ENCODE measurements at regions not wholly inside any gene's neighbourhood (a gene's known extent, or its start where the extent isn't known, plus 50 kb on each side); places are given as distances from the start of the nearest gene placed in this dataset.

GRCh38 chr3:177517906-177518305, 320.6 kb upstream of the TBL1XR1 start:
- H3K27ac ChIP-seq (ENCODE audit: insufficient read depth, low read depth, low read length), result no peak overlapping the region
- no peak overlapping the region for H3K9ac ChIP-seq (replicated peaks; ENCODE audit: extremely low read depth, insufficient read depth, low read length)
- peaks cover 13% of the 10 kb centered on the region for H3K4me1 ChIP-seq (ENCODE audit: control insufficient read depth, extremely low read depth, insufficient read depth, low read length)
- FAIRE-seq (no peak), DNase-seq (ENCODE audit: low read depth, low spot score) (no peak)
- dilution Hi-C loops (cut with MboI; ENCODE audit: extremely low pct_ligation_motif_present, low sequenced_read_pairs), result no loop called here
- H3K9me1 ChIP-seq (replicated peaks; ENCODE audit: control insufficient read depth, extremely low read depth, insufficient read depth, low read length), result no peaks in the 10 kb centered on the region
- H3K79me2 ChIP-seq (ENCODE audit: control insufficient read depth, insufficient read depth, low read length), result no peaks in the 10 kb centered on the region
- H3K27me3 ChIP-seq (ENCODE audit: control insufficient read depth in 2 of 2, insufficient read depth in 2 of 2, low read length in 2 of 2), result no peaks in the 10 kb centered on the region
- POLR2A ChIA-PET, result no interaction called here
- CTCF ChIA-PET, result no interaction called here
- no peaks in the 10 kb centered on the region for H3K36me3 ChIP-seq (ENCODE audit: control insufficient read depth in 2 of 2, extremely low read depth in 1 of 2, insufficient read depth in 2 of 2, low read length in 2 of 2)
- H3K4me3 ChIP-seq (replicated peaks in 1 of 3; ENCODE audit: insufficient read depth in 1 of 3, low read depth in 1 of 3, low read length in 3 of 3), result no peak overlapping the region
- H2AFZ ChIP-seq (ENCODE audit: low read depth, low read length), result no peak overlapping the region
- no peaks in the 10 kb centered on the region for H4K20me1 ChIP-seq (replicated peaks; ENCODE audit: control insufficient read depth, extremely low read depth, insufficient read depth, low read length)
- TF ChIP-seq FOS (IDR thresholded peaks at IDR 0.05; ENCODE audit: borderline replicate concordance, insufficient read depth, low read length) (no peak), EZH2 (IDR thresholded peaks at IDR 0.05; ENCODE audit: borderline replicate concordance, low read depth, low read length, severe bottlenecking) (no peak), MAX (IDR thresholded peaks at IDR 0.05; ENCODE audit: insufficient read depth, insufficient read length) (no peak), POLR2AphosphoS5 (IDR thresholded peaks at IDR 0.05; ENCODE audit: insufficient read depth, low read depth, low read length) (no peak), GATA2 (IDR thresholded peaks at IDR 0.05; ENCODE audit: insufficient read depth, insufficient read length, low read depth, low read length) (no peak), CTCF (IDR thresholded peaks at IDR 0.05; ENCODE audit: extremely low read depth in 1 of 2, insufficient read depth in 1 of 2, low read depth in 1 of 2, low read length in 2 of 2) (no peak)
- no peak overlapping the region for H3K4me2 ChIP-seq (ENCODE audit: insufficient read depth, low read length)
- no peaks in the 10 kb centered on the region for H3K9me3 ChIP-seq (replicated peaks; ENCODE audit: control insufficient read depth, insufficient read depth, low read length)
- BruUV-seq (replicated peaks), result no TSS peak
- intact Hi-C loops (cut with micrococcal nuclease), result no loop called here

- H3K27ac ChIP-seq (ENCODE audit: insufficient read depth, low read depth, low read length), result no peak overlapping the region
- dilution Hi-C loops (cut with MboI; ENCODE audit: extremely low pct_ligation_motif_present, low sequenced_read_pairs), result no loop called here
- DNase-seq (ENCODE audit: low read depth, low spot score) (no peak), FAIRE-seq (no peak)
- H3K27me3 ChIP-seq (ENCODE audit: control insufficient read depth in 2 of 2, insufficient read depth in 2 of 2, low read length in 2 of 2), result no peaks in the 10 kb centered on the region
- no peak overlapping the region for H3K9ac ChIP-seq (replicated peaks; ENCODE audit: extremely low read depth, insufficient read depth, low read length)
- no peaks in the 10 kb centered on the region for H4K20me1 ChIP-seq (replicated peaks; ENCODE audit: control insufficient read depth, extremely low read depth, insufficient read depth, low read length)
- H3K4me2 ChIP-seq (ENCODE audit: insufficient read depth, low read length), result no peak overlapping the region
- ChIA-PET POLR2A (no interaction called here), CTCF (no interaction called here)
- TF ChIP-seq JUN (IDR thresholded peaks at IDR 0.05; ENCODE audit: borderline replicate concordance, insufficient read depth, insufficient read length, low read depth) (no peak), POLR2A (IDR thresholded peaks at IDR 0.05; ENCODE audit: low read depth, low read length) (no peak), GATA2 (IDR thresholded peaks at IDR 0.05; ENCODE audit: insufficient read depth, insufficient read length, low read depth, low read length) (no peak), MAX (IDR thresholded peaks at IDR 0.05; ENCODE audit: insufficient read depth, insufficient read length) (no peak), EZH2 (IDR thresholded peaks at IDR 0.05; ENCODE audit: borderline replicate concordance, low read depth, low read length, severe bottlenecking) (no peak), FOS (IDR thresholded peaks at IDR 0.05; ENCODE audit: borderline replicate concordance, insufficient read depth, low read length) (no peak), POLR2AphosphoS5 (IDR thresholded peaks at IDR 0.05; ENCODE audit: insufficient read depth, low read depth, low read length) (no peak)
- H3K79me2 ChIP-seq (ENCODE audit: control insufficient read depth, insufficient read depth, low read length), result no peaks in the 10 kb centered on the region
- peaks cover 13% of the 10 kb centered on the region for H3K4me1 ChIP-seq (ENCODE audit: control insufficient read depth, extremely low read depth, insufficient read depth, low read length)
- intact Hi-C loops (cut with micrococcal nuclease), result no loop called here
- H2AFZ ChIP-seq (ENCODE audit: low read depth, low read length), result no peak overlapping the region
- H3K9me1 ChIP-seq (replicated peaks; ENCODE audit: control insufficient read depth, extremely low read depth, insufficient read depth, low read length), result no peaks in the 10 kb centered on the region
- no peaks in the 10 kb centered on the region for H3K9me3 ChIP-seq (replicated peaks; ENCODE audit: control insufficient read depth, insufficient read depth, low read length)
- no peak overlapping the region for H3K4me3 ChIP-seq (replicated peaks in 1 of 3; ENCODE audit: insufficient read depth in 1 of 3, low read depth in 1 of 3, low read length in 3 of 3)
- no peaks in the 10 kb centered on the region for H3K36me3 ChIP-seq (ENCODE audit: control insufficient read depth in 2 of 2, extremely low read depth in 1 of 2, insufficient read depth in 2 of 2, low read length in 2 of 2)
- BruUV-seq (replicated peaks), result no TSS peak
Measured at GRCh38 chr3:177519588-177519987, 322.3 kb upstream of the TBL1XR1 start.
